Stimulated activated CD4-positive, alpha-beta T cell treated with anti-CD3 and anti-CD28 coated beads, Interleukin-2, amount 100 ng/mL, for 24 hours (primary cell): ENCODE measurements at regions not wholly inside any gene's neighbourhood (a gene's known extent, or its start where the extent isn't known, plus 50 kb on each side); places are given as distances from the start of the nearest gene placed in this dataset.
"Not testable (repeated sequence)": the region's sequence is repeated elsewhere in the genome, so short reads cannot be mapped to it uniquely, and the experiment has no call there.

Experiments
- DNase-seq, 2 donors: peaks; one replicate each; pipeline ENCODE4 v3.0.0-alpha.2; 2020

GRCh38 chr17:13131225-13131624 lies 113.4 kb upstream of the ELAC2 start:
- no peak for DNase-seq

GRCh38 chr17:13129356-13129755 lies 111.5 kb upstream of the ELAC2 start:
- DNase-seq = no peak

GRCh38 chr17:13128676-13129075 lies 110.8 kb upstream of the ELAC2 start:
- DNase-seq = no peak

DNA sequence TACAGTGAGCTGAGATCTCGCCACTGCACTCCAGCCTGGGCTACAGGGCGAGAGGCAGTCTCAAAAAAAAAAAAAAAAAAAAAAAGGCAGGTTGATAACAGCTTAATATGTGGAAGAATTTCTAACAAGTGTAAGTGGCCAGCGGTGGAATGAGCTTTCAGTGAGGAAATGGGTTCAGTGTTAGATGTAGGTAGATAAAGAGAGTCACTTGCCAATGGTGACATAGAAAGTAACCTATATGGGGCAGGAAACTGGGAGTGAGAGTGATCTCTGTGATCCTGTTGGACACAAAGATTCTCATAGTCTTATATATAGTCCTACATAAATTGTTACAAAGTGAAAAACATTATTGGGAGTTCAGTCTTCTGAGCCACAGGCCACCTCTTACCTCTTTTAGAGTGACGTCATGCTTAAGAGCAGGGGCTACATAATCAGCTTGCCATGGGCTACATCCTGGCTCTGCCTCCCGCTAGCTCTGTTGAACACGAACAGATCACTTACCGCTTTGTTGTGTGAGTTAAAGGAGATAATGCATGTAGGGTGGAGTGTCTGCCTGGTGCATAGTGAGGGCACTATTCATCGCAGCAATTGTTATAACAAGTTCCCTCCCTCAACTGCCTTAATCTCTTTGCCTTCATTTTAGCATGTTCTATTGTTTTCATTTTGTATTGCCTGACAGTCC lies 110.2 kb upstream of the ELAC2 start:
- no peak for DNase-seq

GRCh38 chr17:13120864-13121263 lies 103.0 kb upstream of the ELAC2 start:
- DNase-seq = no peak

- DNase-seq = no peak
These were observed 100.5 kb upstream of the ELAC2 start for GRCh38 chr17:13118311-13118710.

DNA sequence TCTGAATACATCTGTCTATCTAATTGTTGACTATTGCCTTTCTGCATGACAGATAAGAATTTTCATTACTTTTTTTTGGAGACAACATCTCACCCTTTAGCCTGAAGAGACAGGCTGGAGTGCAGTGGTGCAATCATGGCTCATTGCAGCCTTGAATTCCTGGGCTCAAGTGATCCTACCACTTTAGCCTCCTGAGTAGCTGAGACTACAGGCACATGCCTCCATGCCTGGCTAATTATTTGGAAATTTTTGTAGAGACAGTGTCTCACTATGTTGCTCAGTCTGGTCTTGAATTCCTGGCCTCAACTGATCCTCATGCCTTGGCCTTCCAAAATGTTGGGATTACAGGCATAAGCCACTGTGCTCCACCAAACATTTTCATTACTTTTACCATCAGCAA lies 99.8 kb upstream of the ELAC2 start:
- no peak for DNase-seq

- peak in 1 of 2 donors; percentile 11 for DNase-seq
These were observed 96.8 kb upstream of the ELAC2 start for GRCh38 chr17:13114601-13115031.

- DNase-seq = no peak
These were observed 96.1 kb upstream of the ELAC2 start for GRCh38 chr17:13113821-13114525.

DNA sequence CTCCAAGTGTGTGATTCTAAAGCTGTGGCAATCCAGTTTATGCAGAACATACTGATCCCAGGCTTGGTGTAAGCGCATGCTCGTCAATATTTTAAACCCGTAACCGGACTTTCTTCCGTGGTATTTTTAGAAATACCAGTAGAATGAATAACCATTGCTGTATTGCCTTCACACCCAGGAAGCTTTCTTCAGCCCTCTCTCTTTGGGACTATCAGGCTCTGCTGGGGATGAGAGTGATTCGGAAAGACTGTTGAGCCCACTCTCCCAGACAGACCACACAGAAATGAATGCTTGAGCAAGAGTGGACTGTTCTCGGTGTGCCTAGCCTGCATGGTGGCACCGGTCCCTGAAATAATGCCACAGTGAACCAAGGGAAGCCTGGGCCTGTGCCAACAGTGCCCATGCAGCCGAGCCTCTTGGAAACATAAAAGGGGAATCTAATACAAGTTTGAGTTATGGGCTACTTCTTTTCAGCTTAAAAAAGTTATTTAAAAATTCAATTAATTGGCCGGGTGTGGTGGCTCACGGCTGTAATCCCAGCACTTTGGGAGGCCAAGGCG lies 89.9 kb upstream of the ELAC2 start:
- DNase-seq = no peak

DNA sequence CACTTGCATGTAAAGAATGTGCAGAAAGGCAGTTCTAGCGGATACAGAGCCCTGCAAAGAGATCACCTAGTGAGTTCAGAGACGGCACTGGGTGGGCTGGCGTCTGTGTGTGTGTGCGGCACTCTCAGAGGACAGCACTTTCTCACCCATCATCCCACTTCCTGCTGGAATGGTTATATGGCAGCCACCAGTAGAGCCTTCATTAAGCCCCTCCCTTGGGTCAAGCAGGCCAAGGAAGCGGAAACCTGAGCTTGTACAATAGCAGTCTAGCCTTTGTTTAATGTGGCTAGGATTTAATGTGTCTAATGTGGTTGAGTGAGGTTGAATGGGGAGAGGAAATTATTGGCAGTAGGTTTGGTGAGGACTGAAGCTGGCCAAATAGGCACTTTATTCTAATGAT lies 88.3 kb upstream of the ELAC2 start:
- no peak for DNase-seq

GRCh38 chr17:13104576-13104975 lies 86.7 kb upstream of the ELAC2 start:
- DNase-seq = no peak

DNA sequence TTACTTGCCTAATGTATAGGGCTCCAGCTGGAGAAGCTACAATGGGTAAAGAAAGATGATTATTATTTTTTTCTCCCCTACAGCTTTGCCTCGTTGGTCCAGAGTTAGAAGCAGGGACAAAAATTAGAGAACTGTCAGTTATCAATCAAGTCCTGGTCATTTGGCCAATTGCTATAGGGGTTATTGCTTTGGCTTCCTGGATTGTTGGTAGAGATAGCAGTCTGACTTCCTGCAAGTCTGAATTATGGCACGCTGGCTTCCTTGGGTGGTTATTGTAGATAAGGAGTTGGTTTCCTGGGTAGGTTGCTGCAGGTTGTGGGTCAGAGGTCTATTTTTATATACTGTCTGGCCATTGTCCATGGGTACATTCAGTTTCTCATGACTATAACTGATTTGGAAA lies 84.7 kb upstream of the ELAC2 start:
- DNase-seq = no peak

DNA sequence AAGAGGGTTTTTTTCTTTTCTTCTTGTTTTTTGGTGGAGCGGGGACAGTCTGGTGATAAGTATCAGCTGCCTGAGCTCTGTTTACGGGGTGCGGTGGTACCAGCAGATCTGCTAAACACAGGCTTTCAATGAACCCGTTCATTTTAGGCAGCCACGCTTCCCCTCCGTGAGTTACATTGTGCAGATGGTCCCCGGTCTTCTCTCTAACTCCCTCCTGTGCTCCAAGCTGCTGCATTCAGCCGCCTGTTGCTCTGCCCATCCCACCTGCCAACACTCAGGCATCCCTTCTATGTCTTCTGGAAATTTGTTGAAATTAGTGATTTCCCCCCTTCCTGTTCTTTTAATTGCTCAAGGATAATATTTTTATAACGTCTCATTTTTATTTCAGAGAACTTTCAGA lies 82.1 kb upstream of the ELAC2 start:
- no peak for DNase-seq

DNA sequence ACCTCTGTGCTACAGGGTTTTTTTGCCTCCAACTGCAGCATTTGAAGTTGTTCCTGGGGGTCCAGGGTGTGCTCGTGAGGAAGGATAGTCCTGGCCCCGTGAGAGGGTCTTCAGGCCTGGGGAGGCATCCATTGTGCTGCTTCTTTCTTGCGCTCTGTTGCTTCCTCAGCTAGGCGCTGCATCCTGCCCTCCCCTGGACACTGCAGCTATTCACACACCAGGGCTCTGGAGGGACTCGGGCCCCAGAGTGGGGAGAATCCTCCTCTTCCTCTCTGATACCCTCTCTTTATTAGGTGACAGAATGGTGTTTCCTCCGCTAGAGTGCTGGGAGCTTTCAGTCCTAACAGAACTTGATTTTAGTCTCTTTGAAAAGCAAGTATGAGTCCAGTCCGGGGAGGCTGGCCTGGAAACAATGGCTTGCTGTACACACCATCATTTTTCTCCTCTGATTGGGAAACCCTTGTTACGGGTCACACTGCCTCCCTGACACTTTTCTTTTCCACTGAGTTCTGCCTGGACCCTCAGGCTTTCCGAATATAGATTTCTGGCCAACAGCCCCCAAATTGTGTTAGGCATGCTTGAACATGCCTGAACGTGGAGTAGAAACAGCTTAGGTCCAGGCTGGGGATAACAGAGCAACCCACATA lies 81.4 kb upstream of the ELAC2 start:
- no peak for DNase-seq

- no peak for DNase-seq
These were observed 78.5 kb upstream of the ELAC2 start for GRCh38 chr17:13096291-13096690.

DNA sequence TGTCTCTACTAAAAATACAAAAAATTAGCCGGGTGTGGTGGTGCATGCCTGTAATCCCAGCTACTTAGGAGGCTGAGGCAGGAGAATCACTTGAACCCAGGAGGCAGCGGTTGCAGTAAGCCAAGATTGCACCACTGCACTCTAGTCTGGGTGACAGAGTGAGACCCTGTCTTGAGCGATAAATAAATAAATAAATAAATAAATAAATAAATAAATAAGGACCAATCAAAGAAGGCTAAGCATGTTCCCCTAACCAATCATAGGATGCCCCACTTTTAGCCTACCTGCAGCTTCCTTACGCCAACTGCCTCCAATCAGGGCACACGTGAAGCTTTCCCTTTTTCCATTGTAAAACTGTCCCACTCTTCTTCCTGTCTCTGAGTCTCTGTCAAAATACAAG lies 74.2 kb upstream of the ELAC2 start:
- not testable (repeated sequence) for DNase-seq

DNA sequence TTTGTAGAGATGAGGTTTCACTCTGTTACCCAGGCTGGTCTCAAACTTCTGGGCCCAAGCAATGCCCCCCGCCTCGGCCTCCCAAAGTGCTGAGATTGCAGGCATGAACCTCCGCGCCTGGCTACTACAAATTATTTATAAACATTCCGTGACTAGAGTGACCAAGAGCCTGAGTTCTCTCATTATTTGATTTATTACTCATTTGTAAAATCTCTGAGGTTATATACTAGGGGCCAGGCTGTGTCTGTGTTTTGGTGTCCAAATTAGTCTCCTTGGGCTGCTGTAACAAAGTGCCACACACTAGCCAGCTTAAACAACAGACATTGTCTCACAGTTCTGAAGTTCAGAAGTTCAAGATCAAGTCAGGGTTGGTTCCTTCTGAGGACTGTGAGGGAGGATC lies 70.8 kb upstream of the ELAC2 start:
- DNase-seq = no peak

- no peak for DNase-seq
These were observed 70.0 kb upstream of the ELAC2 start for GRCh38 chr17:13087802-13088201.

- DNase-seq = no peak
These were observed 68.4 kb upstream of the ELAC2 start for GRCh38 chr17:13086142-13086769.

- no peak for DNase-seq
These were observed 67.8 kb upstream of the ELAC2 start for GRCh38 chr17:13085578-13085977.

- DNase-seq = no peak
These were observed 66.6 kb upstream of the ELAC2 start for GRCh38 chr17:13084420-13084819.

DNA sequence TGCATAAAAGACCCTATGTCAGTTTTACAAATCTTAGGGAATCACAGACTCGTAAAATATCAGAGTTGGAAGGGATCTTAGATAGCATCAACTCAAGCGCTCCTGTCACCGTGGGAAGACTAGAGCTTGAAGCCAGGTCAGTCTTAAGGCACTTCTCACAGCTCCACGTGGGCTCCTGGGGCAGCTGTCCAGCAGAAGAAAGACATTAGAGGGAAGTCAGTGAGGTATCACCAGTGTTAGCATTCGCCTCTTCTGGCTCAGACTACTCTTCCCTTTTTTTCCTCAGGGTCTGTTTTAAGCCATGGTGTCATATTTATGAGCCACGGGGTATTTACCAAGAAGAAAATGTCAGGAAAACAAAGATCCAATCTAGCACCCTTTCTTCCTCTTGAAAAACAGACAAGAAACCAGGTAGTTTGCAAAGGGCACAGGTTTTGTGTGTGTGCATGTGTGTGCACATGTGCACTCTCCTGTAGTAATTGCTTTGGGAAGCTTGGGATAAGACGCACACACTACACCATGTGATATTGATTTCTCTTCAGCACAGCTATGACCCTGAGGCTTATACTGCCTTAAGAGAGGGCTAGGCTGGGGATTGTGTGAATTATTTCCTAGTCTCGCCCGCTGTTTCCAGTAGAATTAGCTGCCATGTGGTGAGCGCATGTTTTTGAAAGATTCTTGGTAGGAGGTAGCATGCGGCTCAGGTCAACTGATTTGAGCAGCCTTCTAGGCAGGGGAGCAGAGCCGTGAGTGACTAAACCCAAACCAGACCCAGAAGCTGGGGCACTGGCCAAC lies 61.0 kb upstream of the ELAC2 start:
- no peak for DNase-seq
